ENCODE measurements at regions not wholly inside any gene's neighbourhood (a gene's known extent, or its start where the extent isn't known, plus 50 kb on each side); places are given as distances from the start of the nearest gene placed in this dataset.
"Not testable (repeated sequence)": the region's sequence is repeated elsewhere in the genome, so short reads cannot be mapped to it uniquely, and the experiment has no call there.

GRCh38 chr14:45705940-45706534 is 453.0 kb upstream of the MIS18BP1 start:
- no peak for DNase-seq

- no peak for DNase-seq
Measured at GRCh38 chr14:45699471-45699870, 446.5 kb upstream of the MIS18BP1 start.

DNA sequence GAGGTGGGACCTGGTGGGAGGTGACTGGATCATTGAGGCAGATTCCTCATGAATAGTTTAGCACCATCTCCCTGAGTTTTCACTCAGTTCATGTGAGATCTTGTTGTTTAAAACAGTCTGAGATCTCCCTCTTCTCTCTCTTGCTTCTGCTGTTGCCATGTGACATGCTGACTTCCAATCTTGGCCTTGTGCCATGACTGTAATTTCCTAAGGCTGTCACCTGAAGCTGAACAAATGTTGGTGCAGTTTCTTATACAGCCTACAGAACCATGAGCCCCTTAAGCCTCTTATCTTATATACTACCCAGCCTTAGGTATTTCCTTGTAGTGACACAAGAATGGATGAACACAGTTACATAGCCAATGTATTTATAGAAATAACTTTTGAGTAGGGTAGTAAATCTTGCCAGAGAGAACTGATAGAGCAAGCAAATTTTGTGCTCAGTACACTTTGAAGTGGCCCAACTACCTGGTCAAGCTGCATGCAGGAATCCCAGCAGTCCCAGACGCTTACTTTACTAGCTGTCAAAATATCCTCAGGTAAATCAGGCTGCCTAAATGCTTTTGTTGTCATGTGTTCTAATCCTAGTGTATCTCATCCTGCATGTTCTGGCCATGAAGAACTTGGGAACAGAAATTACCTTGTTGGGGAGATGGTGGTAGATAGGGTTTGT is 445.6 kb upstream of the MIS18BP1 start:
- DNase-seq = peak; percentile 13

GRCh38 chr14:45686771-45687170 is 433.8 kb upstream of the MIS18BP1 start:
- DNase-seq = no peak

GRCh38 chr14:45680531-45680930 is 427.5 kb upstream of the MIS18BP1 start:
- no peak for DNase-seq

DNA sequence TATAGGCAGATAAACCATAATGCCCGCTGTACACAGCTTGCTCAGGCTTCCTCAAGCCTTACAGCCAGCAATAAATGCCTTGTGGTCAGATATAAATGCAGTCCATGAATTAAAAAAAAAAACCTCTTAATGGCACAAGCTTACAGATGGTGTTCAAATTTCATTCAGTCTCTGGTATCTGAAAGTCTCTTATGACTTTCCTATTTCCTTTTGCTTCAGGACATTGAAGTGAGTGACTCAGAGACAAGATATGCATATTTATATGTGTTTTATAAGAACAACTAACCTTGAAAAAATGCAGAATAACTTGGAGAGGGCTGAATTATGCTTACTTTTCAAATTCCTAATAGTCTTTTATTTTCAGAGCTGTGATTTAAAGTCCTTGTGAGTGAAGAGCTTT is 426.9 kb upstream of the MIS18BP1 start:
- DNase-seq = peak; percentile 40

GRCh38 chr14:45678163-45678562 is 425.2 kb upstream of the MIS18BP1 start:
- no peak for DNase-seq

DNA sequence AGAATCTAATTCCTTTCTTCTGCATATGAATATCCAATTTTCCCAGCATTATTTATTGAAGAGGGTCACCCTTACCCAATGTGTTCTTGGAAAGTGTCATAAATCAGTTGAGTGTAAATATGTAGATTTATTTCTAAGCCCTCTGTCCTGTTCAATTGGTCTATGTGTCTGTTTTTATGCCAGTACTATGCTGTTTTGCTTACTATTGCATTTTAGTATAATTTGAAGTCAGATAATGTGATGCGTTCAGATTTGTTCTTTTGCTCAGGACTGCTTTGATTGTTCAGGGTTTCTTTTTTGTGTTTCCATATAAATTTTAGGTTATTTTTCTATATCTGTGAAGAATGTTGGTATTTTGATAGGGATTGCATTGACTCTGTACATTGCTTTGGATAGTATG is 420.4 kb upstream of the MIS18BP1 start:
- DNase-seq = no peak

DNA sequence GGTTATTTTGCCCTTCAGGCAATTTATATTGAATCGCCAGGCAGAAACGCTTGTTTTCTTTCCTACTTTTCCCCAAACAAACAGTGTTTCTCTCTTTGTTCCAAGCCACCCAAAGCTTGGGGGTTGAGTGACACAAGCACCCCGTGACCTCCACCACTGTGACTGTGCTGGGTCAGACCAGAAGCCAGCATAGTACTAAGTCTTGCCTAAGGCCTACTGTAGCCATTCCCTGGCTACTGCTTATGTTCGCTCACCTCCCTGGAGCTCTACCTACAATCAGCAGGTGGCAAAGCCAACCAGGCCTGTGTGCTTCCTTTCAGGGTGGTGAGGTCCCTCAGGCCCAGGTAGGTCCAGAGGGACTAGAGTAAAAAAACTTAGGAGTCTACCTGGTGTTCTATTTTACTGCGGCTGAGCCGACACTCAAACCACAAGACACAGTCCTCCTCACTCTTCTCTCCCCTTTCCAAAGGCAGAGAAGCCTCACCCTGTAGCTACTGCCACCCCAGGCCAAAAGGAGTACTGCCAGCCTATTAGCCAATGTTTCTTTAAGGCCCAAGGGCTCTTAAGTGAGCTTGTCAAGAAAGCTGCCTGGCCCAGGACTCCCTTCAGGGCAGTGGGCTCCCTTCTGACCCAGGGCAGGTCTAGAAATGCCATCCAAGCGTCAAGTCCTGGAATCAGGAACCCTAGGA is 411.8 kb upstream of the MIS18BP1 start:
- DNase-seq = no peak

GRCh38 chr14:45658917-45659299 is 405.9 kb upstream of the MIS18BP1 start:
- no peak for DNase-seq

DNA sequence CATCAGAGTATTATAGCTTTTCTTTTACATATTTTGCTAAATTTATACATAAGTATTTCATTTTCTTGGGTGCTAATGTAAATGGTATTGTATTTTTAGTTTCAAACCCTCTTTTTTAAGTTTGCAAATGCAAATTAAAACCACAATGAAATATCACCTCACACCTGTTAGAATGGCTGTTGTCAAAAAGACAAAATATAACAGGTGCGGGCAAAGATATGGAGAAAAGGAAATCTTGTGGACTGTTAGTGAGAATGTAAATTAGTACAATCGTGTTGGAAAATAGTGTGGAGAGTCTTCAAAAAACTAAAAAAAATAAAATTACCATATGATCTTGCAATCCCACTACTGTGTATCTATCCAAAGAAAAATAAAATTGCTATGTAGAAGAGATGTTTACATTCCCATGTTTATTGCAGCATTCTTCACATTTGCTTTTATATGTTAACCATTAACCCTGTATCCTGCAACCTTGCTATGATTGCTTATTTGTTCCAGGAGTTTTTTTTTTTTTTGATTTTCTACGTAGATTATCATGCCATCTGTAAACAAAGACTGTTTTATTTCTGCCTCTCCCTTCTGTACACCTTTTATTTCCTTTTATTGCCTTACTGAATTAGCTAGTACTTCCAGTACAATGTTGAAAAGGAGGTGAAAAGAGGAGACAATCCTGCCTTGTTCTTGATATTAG is 405.4 kb upstream of the MIS18BP1 start:
- no peak for DNase-seq

GRCh38 chr14:45651890-45652289 is 398.9 kb upstream of the MIS18BP1 start:
- DNase-seq = no peak

DNA sequence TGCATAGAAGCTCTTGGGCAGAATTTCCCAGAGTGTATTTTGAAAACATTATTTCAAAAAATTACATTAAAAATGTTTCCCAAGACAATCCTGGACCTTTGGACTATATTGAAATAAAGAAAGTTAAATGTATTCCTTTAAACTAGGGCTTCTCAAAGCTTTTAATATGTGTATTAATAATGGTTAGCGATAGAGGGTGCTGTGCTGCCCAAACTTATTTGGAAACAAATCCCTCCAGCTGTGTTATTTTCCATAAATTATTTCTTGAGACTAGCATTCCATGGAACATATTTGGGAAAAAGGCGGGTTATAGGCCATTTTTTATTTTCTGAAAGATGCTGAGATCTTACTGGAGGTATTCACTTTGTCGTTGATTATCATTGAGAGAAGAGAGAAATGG is 397.8 kb upstream of the MIS18BP1 start:
- no peak for DNase-seq

GRCh38 chr14:45649051-45649450 is 396.0 kb upstream of the MIS18BP1 start:
- DNase-seq = no peak

GRCh38 chr14:45641541-45641940 is 388.5 kb upstream of the MIS18BP1 start:
- DNase-seq = no peak

GRCh38 chr14:45634651-45635441 is 381.8 kb upstream of the MIS18BP1 start:
- DNase-seq = not testable (repeated sequence)

- no peak for DNase-seq
Measured at GRCh38 chr14:45633220-45633984, 380.4 kb upstream of the MIS18BP1 start.

GRCh38 chr14:45621731-45622130 is 368.7 kb upstream of the MIS18BP1 start:
- DNase-seq = no peak

DNA sequence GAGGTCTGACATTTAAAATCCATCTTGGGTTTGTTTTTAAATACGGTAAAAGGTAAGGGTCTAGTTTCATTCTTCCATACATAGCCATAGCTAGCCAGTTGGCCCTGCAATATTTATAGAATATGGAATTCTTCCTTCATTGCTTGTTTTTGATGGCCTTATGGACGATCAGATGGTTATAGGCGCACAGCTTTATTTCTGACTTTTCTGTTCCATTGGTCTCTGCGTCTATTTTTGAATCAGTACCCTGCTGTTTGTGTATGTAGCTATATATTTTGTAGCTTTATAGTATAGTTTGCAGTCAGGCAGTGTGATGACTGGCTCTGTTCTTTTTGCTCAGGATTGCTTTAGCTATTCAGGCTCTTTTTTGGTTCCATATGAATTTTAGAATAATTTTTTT is 366.8 kb upstream of the MIS18BP1 start:
- DNase-seq = no peak

- DNase-seq = no peak
Measured at GRCh38 chr14:45610318-45610717, 357.3 kb upstream of the MIS18BP1 start.

- no peak for DNase-seq
Measured at GRCh38 chr14:45587142-45587541, 334.1 kb upstream of the MIS18BP1 start.

- DNase-seq = no peak
Measured at GRCh38 chr14:45559626-45560025, 306.6 kb upstream of the MIS18BP1 start.
